ENCODE measurements at regions not wholly inside any gene's neighbourhood (a gene's known extent, or its start where the extent isn't known, plus 50 kb on each side); places are given as distances from the start of the nearest gene placed in this dataset.
"Not testable (repeated sequence)": the region's sequence is repeated elsewhere in the genome, so short reads cannot be mapped to it uniquely, and the experiment has no call there.

DNA sequence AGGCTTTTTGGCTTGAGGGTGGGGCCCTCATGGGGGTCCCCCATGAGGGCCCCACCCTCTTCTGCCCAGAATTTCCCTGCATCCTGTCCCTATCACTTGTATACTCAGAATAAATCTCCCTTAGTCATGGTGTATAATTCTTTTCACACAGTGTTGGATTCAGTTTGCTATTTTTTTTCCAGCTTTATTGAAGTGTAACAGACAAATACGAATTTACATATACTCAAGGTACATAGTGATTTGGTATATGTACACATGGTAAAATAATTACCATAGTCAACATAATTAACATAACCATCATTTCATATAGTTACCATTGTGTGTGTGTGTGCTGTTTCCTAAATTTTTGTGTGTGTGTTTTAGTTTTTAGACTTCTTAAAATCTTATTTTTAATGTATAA, 289.4 kb downstream of the CNTNAP3B start:
- DNase-seq (ENCODE audit: low spot score): not testable (repeated sequence)

DNA sequence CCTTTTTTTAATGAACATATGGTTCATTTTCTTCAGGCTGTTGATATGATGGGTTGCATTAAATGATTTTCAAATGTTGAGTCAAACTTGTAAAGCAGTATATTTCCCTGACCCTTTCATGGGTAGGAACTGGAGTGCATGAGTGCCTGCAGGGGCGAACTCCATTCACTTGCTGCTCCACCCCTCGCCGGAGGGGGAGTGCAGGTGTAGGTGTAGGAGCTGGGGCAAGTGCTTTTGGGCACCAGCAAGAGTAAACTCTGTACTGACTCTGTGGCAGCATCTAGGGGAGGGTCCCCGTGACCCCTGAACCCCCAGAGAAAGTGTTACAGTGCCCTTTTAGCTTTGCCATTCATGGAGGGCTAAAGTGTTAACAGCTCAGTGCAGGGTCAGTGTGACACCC, 290.3 kb downstream of the CNTNAP3B start:
- DNase-seq (ENCODE audit: low spot score): not testable (repeated sequence)

DNA sequence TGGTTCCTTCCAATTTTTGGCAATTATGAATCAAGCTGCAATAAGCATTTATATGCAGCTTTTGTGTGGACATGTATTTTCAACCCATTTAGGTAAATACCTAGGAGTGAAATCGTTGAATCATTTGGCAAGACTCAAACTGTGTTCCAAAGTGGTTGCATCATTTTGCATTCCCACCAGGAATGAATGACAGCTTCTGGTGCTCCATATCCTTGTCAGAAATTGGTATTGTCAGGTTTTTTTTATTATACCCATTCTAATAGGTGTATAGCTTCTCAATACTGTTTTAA, 290.7 kb downstream of the CNTNAP3B start:
- DNase-seq (ENCODE audit: low spot score): not testable (repeated sequence)

DNA sequence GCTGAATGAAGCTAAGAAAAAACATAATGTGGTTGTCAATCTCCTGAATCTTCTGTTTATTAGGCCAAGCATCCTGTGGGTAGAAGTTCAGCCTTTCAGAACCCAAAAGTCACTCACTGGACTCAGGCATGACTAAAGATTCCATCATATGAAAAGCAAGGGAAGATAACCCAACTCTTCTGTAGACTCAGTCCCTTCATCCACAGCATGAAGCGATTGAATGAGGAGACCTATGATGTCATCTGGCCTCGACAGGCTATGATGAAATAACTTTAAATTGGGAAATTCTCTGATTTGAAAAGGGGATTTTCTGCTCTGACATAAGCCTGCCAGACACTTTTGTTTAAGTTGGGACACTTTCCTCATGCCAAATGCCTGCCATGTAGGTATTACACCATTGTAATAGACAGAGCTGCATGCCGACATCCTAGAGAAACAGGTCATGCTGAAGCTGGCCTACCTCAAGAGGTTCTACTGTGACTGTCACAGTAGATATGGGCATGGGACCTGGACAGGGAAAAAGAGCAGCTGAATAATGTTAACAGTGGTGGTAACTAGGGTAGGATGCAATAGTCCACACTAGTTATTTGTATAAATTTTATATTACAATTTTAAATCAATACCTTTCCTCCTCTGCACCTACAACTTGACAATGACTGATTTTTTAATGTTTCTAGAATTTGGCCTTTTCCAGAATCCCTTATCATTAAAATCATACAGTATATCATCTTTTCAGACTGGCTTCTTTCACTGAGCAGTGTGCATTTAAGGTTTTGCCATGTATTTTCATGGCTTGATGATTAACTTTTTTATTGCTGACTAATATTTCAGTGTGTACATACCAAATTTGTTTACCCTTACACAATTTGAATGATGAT, 291.3 kb downstream of the CNTNAP3B start:
- not testable (repeated sequence) for DNase-seq (ENCODE audit: low spot score)

DNA sequence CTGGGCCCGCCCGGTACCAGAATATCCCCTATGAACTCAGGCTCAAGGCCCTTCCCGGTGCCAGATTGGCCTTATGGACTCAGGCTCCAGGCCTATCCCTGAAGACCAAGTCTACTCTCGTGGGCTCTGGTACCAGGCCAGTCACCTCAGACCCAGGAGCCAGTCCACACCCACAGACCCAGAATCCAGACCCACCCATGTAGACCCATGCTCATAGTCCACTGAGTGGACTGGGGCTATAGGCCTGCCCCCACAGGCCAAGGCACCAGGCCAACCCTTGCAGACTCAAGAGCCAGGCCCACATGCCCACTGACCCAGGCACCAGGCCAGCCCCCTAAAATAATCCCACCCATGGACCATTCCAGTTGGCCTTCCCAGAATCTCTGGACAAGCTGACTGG, 296.1 kb downstream of the CNTNAP3B start:
- DNase-seq (ENCODE audit: low spot score): not testable (repeated sequence)

DNA sequence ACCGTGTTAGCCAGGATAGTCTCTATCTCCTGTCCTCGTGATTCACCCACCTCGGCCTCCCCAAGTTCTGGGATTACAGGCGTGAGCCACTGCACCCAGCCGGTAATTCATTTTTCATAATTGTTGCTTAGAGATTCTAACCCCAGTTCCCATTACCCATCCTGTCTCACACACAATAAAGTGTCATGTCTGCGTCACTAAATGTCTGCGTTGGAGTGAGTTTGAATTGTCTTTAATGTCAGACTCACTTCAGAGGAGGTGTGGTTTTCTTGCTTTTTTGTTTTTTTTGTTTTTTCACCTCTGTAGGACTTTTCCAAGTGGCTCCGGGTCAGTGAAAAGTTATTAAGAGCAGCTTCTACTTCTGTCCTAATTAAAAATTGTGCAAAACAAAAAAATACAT, 304.5 kb downstream of the CNTNAP3B start:
- DNase-seq (ENCODE audit: low spot score): not testable (repeated sequence)

DNA sequence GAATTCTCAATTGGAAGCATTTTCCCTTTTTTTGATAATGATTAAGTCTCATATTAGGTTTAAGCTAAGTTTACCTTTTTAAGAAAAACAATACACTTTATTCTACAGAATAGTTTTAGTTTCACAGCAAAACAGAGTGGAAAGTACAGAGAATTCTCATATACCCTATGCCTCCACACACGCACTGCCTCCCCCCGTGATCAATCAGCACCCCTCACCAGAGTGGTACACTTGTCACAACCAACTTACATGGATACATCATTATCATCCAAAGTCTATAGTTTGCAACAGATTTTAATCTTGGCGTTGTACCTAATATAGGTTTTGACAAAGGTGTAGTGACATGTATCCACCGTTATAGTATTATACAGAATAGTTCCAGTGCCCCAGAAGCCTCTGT, 326.5 kb downstream of the CNTNAP3B start:
- DNase-seq (ENCODE audit: low spot score): not testable (repeated sequence)

DNA sequence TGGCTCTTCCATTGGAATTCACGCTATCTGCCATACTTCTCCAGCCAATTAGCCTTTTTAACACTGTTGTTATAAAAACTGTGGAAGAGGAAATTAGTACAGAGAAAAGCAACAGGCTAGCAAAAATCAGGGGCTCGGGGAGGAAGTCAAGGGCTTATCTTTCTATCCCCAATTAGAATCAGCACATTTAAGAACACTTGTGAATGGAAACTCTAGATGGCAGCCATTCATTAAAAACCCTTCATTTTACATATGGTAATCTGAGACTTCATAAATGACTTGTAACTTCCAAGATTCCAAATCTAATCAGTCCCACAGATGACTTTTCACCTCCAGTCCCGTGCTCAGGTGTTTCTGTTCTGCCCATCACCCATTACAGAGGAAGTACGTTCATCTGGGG, 330.5 kb downstream of the CNTNAP3B start:
- DNase-seq (ENCODE audit: low spot score): not testable (repeated sequence)

DNA sequence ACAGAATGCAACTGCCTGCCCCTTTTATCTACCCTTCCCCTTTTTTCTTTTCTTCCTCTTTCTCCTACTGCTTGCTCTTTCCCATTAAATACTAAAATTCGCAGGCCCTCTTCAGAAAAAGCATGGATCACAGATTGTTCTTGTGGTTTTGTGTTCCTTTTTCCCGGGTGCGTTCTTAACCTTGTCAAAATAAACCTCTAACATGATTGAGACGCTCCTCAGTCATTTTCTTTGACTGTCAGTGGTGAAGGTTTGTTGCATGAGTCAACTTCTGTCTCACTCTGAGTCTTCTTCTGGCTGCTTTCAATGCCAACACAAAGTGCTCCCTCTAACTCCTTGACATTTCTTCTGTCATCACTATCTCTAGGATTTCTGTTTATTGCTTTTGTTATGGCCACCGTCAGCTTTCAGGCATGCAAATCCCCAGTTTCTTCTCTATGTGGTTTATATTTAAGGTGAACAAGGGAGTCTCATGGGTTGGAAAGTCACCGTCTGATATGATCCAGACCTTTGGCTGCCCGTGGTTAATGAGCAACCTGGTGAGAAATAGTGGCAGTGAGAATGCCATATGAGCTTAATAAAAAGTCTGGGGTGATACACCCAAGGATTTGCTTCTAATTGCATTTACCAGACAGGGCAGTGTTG, 338.4 kb downstream of the CNTNAP3B start:
- DNase-seq (ENCODE audit: low spot score): not testable (repeated sequence)

DNA sequence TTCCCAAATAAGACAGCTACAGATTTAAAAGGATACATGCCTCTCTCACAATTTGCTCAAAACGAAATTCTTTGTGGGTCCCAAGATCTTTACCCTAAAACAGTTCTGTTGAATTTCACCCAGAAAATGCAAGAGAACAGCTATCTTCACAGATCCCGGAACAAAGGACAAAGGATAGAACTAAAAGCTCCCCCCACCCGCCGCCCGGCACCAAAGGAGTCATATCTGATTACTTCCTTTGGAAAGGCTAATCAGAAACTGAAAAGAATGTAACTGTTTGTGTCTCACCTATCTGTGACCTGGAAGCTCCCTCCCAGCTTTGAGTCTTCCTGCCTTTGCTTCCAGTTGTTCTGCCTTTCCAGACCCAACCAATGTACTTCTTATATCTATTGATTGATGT, 339.2 kb downstream of the CNTNAP3B start:
- DNase-seq (ENCODE audit: low spot score): not testable (repeated sequence)

DNA sequence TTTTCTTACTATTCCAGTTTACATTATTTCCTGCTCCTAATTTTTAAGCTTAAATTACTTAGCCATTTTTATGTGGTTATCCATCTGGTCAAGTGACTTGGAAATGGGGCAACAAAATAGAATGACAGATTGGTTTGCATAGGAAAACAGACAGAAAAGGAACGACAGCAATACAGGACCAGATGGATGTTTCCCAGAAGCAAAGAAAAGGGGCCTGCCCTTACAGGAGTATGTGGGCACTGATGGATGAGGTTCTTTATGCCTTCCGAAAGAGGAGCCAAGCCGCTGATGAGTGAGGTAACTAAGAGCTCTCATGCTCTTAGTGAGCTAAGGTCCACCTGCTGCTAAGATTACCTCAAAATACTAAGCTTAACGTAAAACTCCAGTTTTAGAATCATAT, 339.8 kb downstream of the CNTNAP3B start:
- DNase-seq (ENCODE audit: low spot score): not testable (repeated sequence)

DNA sequence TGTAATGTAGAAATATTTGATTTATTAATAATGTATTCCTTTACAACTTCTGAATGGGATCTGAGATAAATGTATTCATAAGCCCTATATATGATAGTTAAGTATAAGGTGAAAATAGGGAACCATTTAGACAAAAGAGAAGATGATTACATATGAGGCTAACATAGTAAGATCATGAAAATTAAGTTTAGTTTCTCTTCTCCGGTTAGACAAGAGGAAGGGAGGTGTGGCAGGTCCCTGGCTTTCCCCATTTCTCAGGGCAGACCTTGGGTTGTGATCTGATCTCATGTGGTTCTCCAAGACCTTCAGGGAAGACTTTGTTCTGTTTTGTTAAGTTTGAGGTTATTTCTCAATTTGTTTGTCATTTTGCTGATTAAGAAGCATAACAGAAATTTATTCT, 341.3 kb downstream of the CNTNAP3B start:
- DNase-seq (ENCODE audit: low spot score): not testable (repeated sequence)

DNA sequence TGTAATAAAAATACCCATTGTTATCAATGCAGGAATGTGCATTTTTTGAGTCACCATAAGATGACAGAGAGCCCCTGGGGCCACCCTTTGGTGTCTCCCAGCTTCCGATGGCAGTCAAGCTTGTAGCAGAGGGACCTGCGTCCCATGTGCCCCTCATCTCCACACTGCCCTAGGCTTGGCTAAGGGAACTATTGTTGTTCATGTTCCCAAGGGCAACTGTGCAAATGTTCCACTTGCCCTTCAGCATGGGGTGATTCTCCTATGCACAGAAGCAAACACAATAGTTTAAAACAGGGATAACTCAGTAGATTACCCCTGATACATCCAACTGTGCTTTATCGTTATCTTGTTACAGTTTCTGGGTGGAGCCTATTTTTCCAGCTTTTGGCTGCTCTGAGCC, 342.0 kb downstream of the CNTNAP3B start:
- not testable (repeated sequence) for DNase-seq (ENCODE audit: low spot score)

DNA sequence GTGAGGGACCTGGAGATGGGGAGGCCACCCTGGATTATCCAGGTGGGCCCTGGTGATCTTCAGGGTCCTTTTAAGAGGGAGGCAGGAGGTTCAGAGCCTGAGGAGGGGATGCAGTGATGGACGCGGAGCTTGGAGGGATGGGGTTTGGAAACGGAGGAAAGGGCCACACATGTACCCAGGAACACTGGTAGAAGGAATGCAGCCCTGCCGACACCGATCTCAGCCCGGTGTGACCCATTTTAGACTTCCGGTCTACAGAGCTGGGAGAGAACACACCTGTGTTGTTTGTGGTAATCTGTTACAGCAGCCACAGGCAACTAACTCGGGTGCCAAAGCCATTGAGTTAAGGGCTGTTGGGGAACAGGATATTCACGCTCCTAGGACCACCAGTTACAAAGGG, 345.2 kb downstream of the CNTNAP3B start:
- not testable (repeated sequence) for DNase-seq (ENCODE audit: low spot score)

DNA sequence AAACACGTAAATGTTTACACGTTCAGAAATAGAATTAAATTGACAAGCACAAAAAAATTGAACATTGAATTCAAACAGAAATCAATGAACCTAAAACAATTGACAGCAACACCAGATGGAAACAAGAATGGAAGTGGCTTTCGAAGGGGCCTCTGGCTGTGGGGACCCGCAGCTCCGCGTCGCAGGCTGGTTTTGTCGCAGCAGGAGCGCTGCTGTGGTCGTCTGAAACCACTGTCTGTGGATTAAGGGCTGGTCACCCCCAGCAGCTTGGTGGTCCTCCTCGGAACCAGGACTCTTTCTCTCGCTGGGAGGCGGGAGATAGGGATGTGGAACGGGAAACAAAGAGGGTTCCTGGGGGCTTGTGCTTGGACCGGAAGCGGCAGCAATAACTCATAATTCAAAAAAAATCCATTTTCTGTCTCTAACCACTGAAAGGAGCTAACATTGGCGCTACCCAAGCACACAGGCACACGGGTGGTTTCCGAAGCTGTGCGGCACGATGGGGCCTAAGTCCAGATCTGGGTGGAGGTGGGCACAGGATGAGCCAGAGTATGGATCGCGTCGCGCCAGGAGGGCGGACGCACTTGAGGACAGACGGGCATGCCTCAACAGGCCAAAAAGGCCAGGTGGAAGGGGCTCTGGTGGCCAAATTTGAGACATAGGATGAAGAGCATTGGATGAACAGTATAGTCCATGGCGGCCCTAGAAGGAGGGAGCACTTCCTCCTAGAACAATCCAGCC, 346.0 kb downstream of the CNTNAP3B start:
- not testable (repeated sequence) for DNase-seq (ENCODE audit: low spot score)

DNA sequence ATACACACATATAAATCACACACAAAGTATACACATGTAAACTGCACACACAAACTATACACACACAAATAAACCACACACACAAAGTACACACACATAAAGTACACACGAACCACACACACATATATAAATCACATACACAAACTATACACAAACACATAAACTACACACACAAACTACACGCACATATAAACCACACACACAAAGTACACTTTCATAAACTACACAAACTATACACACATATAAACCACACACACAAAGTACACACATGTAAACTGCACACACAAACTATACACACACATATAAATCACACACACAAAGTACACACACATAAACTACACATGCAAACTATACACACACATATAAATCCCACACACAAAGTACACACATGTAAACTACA, 347.3 kb downstream of the CNTNAP3B start:
- DNase-seq (ENCODE audit: low spot score): not testable (repeated sequence)

DNA sequence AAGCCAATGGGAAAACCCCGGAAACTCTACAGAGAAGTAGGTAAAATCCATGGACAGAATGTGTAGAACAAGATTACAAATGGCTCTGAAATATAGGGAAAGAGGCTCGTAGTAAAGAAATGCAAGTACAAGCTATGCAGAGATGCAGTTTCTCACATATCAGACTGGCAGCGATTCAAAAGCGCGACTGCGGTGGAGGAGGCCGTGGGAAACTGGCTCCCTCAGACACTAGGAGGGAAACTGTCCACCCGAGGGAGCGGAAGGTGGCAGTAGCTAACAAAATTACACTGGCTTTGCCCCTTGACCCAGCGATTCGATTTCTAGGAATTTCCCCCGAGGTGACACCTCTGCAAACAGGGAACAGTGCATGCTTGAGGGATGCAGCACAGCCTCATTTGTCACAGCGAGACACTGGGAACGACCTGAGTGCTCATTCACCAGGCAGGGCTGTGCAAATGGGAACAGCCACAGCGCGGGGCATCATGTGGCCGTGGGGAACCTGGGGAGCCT, 349.3 kb downstream of the CNTNAP3B start:
- DNase-seq (ENCODE audit: low spot score): not testable (repeated sequence)

DNA sequence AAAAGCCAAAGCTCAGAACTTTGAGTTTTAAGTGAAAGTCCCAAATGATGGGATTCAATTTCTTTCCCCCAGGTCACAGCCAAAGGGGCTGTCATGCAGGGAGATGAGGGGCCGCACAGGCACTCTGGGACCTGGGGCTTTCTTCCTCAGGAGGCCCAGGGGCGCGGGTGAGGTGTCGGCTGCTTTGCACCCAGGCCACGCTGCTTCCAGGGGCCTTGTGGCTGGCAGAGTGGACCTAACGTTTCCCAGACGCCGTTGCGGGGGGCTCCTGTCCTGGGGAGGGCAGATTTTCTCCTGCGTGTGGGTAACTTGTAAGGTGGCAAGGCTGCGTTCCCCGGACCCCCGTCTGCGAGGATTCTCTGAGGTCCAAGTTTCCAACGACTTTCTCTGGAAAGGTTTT, 350.0 kb downstream of the CNTNAP3B start:
- DNase-seq (ENCODE audit: low spot score): not testable (repeated sequence)

DNA sequence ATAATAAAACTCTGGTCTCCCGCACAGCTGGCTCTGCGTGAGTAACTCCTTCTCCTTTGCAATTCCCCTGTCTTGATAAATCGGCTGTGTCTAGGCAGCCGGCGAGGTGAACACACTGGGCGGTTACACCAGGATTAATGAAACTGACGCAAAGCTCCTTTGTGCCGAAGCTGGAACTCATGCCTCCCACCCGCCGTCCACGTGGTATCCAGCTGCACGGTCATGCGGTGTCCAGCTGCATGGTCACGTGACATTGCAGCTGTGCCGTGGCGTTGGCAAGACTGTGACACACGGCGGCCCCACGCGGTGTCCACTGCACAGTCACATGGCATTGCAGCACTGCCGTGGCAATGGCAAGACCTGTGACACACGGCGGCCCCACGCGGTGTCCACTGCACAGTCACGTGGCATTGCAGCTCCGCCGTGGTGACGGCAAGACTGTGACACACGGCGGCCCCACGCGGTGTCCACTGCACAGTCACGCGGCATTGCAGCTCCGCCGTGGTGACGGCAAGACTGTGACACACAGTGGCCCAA, 350.6 kb downstream of the CNTNAP3B start:
- not testable (repeated sequence) for DNase-seq (ENCODE audit: low spot score)

DNA sequence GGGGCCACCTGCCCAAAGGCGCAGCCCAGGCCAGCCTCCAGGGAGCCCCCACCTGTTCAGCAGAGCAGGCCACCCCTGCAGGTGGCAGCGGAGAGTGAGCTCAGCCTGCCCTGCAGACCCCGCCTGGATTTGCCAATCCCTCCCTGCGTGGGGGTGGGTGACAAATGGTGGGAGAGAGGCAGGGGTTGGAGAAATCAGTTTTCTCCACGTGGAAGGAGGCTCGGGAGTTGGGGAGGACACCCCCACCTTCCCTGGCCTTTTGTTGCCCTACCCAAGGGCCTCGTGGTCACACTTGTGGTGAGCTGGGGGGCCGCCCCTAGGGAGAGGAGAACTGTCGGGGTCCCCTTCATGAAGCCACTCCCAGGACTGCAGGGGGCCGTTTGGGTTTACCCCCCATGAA, 351.7 kb downstream of the CNTNAP3B start:
- not testable (repeated sequence) for DNase-seq (ENCODE audit: low spot score)

DNA sequence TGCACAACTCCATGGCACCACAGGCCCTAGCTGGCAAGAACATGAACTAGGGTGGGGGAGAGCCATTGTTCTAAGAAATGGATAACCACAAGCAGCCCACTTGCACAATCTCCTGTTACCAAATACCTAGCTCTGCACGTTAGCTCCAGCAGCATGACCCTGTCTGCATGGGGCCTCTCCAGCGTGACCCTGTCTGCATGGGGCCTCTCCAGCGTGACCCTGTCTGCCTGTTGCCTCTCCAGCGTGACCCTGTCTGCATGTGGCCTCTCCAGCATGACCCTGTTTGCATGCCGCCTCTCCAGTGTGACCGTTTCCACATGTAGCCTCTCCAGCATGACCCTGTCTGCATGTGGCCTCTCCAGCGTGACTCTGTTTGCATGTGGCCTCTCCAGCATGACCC, 356.7 kb downstream of the CNTNAP3B start:
- not testable (repeated sequence) for DNase-seq (ENCODE audit: low spot score)

DNA sequence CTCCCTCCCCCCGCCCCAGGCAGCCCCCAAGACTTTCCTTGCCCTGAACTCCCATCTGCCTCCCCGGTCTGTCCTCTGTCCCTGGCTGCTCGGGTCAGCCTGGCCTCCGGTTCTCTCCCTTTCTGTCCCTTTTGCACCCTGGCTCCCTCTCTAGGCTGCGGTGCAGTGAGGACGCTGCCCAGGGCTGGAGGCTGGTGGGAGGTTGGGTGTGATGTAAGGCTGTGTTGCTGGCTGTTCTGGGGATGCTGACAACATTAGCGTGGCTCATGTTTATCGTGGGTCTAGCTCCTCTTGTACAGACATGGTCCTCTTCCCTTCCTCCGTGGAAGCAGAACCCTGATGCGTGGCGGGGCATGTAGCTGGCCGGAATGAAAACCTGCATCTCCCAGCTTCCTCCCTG, 357.5 kb downstream of the CNTNAP3B start:
- not testable (repeated sequence) for DNase-seq (ENCODE audit: low spot score)

Data from NAMALWA (cell line).